ENCODE measurements at regions not wholly inside any gene's neighbourhood (a gene's known extent, or its start where the extent isn't known, plus 50 kb on each side); places are given as distances from the start of the nearest gene placed in this dataset.

DNA sequence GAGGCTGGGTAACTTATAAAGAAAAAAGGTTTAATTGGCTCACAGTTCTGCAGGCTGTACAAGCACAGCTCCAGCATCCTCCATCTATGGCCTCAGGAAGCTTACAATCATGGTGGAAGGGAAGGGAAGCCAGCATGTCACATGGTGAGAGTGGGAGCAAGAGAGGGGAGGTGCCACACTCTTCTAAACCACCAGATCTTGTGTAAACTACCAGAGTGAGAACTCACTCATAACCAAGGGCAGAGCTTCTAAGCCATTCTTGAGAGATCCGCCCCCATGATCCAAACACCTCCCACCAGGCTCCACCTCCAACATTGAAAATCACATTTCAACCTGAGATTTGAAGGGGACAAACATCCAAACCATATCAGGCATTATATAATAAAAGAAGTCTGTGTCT, 121.6 kb upstream of the CDC42EP3 start:
- no peak overlapping the region for H3K27ac ChIP-seq
- no peak for TF ChIP-seq MAZ (IDR thresholded peaks at IDR 0.05; ENCODE audit: borderline replicate concordance, low read depth, low read length)
- TF ChIP-seq, protein P1, sequence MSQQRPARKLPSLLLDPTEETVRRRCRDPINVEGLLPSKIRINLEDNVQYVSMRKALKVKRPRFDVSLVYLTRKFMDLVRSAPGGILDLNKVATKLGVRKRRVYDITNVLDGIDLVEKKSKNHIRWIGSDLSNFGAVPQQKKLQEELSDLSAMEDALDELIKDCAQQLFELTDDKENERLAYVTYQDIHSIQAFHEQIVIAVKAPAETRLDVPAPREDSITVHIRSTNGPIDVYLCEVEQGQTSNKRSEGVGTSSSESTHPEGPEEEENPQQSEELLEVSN (IDR thresholded peaks at IDR 0.05; ENCODE audit: borderline replicate concordance, low read depth): no peak
- TF ChIP-seq FOXS1 (CRISPR knock-in tag; IDR thresholded peaks at IDR 0.05): no peak
- TF ChIP-seq, protein P2, sequence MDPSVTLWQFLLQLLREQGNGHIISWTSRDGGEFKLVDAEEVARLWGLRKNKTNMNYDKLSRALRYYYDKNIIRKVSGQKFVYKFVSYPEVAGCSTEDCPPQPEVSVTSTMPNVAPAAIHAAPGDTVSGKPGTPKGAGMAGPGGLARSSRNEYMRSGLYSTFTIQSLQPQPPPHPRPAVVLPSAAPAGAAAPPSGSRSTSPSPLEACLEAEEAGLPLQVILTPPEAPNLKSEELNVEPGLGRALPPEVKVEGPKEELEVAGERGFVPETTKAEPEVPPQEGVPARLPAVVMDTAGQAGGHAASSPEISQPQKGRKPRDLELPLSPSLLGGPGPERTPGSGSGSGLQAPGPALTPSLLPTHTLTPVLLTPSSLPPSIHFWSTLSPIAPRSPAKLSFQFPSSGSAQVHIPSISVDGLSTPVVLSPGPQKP (IDR thresholded peaks at IDR 0.05; ENCODE audit: low read depth, low read length): no peak
- TF ChIP-seq HEYL (CRISPR knock-in tag; IDR thresholded peaks at IDR 0.05): no peak
- TF ChIP-seq ZSCAN20 (CRISPR knock-in tag; IDR thresholded peaks at IDR 0.05): no peak
- TF ChIP-seq RCOR1 (IDR thresholded peaks at IDR 0.05; ENCODE audit: low read depth, low read length): no peak
- no peak for TF ChIP-seq ESRRA (IDR thresholded peaks at IDR 0.05; ENCODE audit: borderline replicate concordance, low read length)
- no peak for TF ChIP-seq RARB (CRISPR knock-in tag; IDR thresholded peaks at IDR 0.05)
- ChIA-PET POLR2A (no interaction called here), CTCF (interaction anchor here (1.6 kb wide), 1 partner anchor 84 kb away, joined by 5 read pairs; no protein-coding TSS in a partner anchor)
- H3K4me2 ChIP-seq: no peak overlapping the region
- DNase-seq (ENCODE audit: low read depth in 1 of 2, low spot score in 1 of 2) (no peak), ATAC-seq (no peak), FAIRE-seq (no peak)
- peaks cover 10% of the 10 kb centered on the region; the same call in 2 of the 3 replicates for H3K4me1 ChIP-seq
- WGBS (ENCODE audit: missing lambda C conversion rate): 96% methylated on average over 1 of the region's 1 CpG
- H3K4me3 ChIP-seq: no peak overlapping the region
- H3K9me3 ChIP-seq: peaks cover 16% of the 10 kb centered on the region

DNA sequence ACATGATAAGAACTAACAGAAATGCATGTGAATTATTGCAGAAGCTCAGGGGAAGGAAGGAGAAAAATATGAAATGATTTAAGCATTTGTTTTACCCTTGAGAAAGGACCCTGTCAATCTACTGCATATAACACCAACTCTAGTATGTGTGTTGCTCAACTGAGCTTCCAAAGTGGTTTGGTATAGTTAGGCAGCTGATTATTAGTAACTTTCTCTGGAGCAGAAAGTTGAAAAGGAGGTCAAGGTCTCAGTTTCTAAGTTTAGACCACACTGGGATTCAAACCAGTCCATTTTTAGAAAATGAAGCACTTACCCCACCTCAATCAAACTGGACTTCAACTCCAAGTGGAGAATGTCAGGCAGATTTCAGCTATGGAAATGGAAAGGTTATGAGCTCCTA, 123.3 kb upstream of the CDC42EP3 start:
- POLR2A ChIA-PET: no interaction called here
- Histone ChIP-seq H3K9me3 (no peaks in the 10 kb centered on the region; the same call in 2 of the 3 replicates), H3K4me2 (no peak overlapping the region), H3K27ac (peak overlapping the region in 1 of 2 experiments; percentile 12; a peak in 1 of 6 replicates), H3K4me1 (peaks cover 11% of the 10 kb centered on the region; the same call in 2 of the 3 replicates), H3K4me3 (no peak overlapping the region)
- no peak for DNase-seq (ENCODE audit: low read depth in 1 of 2, low spot score in 1 of 2)
- no peak for FAIRE-seq
- TF ChIP-seq, protein P3, sequence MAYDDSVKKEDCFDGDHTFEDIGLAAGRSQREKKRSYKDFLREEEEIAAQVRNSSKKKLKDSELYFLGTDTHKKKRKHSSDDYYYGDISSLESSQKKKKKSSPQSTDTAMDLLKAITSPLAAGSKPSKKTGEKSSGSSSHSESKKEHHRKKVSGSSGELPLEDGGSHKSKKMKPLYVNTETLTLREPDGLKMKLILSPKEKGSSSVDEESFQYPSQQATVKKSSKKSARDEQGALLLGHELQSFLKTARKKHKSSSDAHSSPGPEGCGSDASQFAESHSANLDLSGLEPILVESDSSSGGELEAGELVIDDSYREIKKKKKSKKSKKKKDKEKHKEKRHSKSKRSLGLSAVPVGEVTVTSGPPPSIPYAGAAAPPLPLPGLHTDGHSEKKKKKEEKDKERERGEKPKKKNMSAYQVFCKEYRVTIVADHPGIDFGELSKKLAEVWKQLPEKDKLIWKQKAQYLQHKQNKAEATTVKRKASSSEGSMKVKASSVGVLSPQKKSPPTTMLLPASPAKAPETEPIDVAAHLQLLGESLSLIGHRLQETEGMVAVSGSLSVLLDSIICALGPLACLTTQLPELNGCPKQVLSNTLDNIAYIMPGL (CRISPR knock-in tag; IDR thresholded peaks at IDR 0.05; ENCODE audit: borderline replicate concordance): no peak
- no peak for TF ChIP-seq POLR2AphosphoS2 (conservative IDR thresholded peaks at IDR 0.05; ENCODE audit: low read length)
- TF ChIP-seq MAZ (IDR thresholded peaks at IDR 0.05; ENCODE audit: borderline replicate concordance, low read depth, low read length): no peak
- TF ChIP-seq, protein P4, sequence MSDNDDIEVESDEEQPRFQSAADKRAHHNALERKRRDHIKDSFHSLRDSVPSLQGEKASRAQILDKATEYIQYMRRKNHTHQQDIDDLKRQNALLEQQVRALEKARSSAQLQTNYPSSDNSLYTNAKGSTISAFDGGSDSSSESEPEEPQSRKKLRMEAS (IDR thresholded peaks at IDR 0.05): no peak
- TF ChIP-seq SMC3 (IDR thresholded peaks at IDR 0.05): no peak
- no peak for TF ChIP-seq ZSCAN20 (CRISPR knock-in tag; IDR thresholded peaks at IDR 0.05)
- no peak for TF ChIP-seq ZNF302 (CRISPR knock-in tag; IDR thresholded peaks at IDR 0.05)
- TF ChIP-seq EHF (CRISPR knock-in tag; IDR thresholded peaks at IDR 0.05): no peak
- TF ChIP-seq RFX5 (IDR thresholded peaks at IDR 0.05): no peak
- no peak for TF ChIP-seq POLR2A (IDR thresholded peaks at IDR 0.05; ENCODE audit: low read length)
- TF ChIP-seq PHF8 (IDR thresholded peaks at IDR 0.05; ENCODE audit: borderline replicate concordance, low read depth): no peak
- TF ChIP-seq, protein P5, sequence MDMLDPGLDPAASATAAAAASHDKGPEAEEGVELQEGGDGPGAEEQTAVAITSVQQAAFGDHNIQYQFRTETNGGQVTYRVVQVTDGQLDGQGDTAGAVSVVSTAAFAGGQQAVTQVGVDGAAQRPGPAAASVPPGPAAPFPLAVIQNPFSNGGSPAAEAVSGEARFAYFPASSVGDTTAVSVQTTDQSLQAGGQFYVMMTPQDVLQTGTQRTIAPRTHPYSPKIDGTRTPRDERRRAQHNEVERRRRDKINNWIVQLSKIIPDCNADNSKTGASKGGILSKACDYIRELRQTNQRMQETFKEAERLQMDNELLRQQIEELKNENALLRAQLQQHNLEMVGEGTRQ (IDR thresholded peaks at IDR 0.05): no peak
- no peak for TF ChIP-seq KDM5A (IDR thresholded peaks at IDR 0.05)
- no peak for TF ChIP-seq HOXA7 (CRISPR knock-in tag; IDR thresholded peaks at IDR 0.05)
- TF ChIP-seq, protein P6, sequence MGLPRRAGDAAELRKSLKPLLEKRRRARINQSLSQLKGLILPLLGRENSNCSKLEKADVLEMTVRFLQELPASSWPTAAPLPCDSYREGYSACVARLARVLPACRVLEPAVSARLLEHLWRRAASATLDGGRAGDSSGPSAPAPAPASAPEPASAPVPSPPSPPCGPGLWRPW (IDR thresholded peaks at IDR 0.05): no peak
- no peak for TF ChIP-seq FOXS1 (CRISPR knock-in tag; IDR thresholded peaks at IDR 0.05)
- CTCF ChIA-PET: interaction anchor here (0.8 to 2.3 kb wide), 9 partner anchors 9 to 399 kb away, joined by 3 to 8 read pairs (median 4); no protein-coding TSS in a partner anchor
- no peak for ATAC-seq

Measured in A549 (cell line).